ENCODE measurements at regions not wholly inside any gene's neighbourhood (a gene's known extent, or its start where the extent isn't known, plus 50 kb on each side); places are given as distances from the start of the nearest gene placed in this dataset.

DNA sequence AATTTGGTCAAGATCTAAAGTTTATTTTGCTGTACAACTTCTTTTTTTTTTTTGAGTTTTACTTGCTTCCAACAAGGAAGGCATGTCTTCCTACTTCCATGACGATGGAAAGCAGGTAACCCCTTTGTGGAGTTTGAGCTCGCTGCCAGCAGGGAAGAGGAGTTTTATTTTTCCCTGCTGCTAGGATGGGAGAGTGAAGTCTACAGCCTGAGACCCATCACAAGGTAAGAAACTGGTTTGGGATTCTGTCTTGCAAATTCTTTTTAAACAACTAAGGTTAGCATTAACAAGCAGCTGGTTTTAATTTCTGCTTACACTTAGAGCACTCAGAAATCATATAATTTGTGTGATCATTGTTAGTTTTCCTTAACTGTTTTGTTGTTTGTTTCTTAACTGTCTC is 108.0 kb upstream of the MAP3K4 start:
- DNase-seq (ENCODE audit: low read depth, low spot score) (no peak), FAIRE-seq (no peak)
- H3K9ac ChIP-seq (replicated peaks; ENCODE audit: extremely low read depth, insufficient read depth, low read length) = no peak overlapping the region
- no peak overlapping the region for H2AFZ ChIP-seq (ENCODE audit: low read depth, low read length)
- BruUV-seq (replicated peaks) = no TSS peak
- no peaks in the 10 kb centered on the region for H3K9me1 ChIP-seq (replicated peaks; ENCODE audit: control insufficient read depth, extremely low read depth, insufficient read depth, low read length)
- no peaks in the 10 kb centered on the region for H3K79me2 ChIP-seq (ENCODE audit: control insufficient read depth, insufficient read depth, low read length)
- no peak overlapping the region for H3K27ac ChIP-seq (ENCODE audit: insufficient read depth, low read depth, low read length)
- H3K4me1 ChIP-seq (ENCODE audit: control insufficient read depth, extremely low read depth, insufficient read depth, low read length) = no peaks in the 10 kb centered on the region
- POLR2A ChIA-PET = no interaction called here
- no peaks in the 10 kb centered on the region for H3K9me3 ChIP-seq (replicated peaks; ENCODE audit: control insufficient read depth, insufficient read depth, low read length)
- no peaks in the 10 kb centered on the region for H4K20me1 ChIP-seq (replicated peaks; ENCODE audit: control insufficient read depth, extremely low read depth, insufficient read depth, low read length)
- dilution Hi-C loops (cut with MboI; ENCODE audit: extremely low pct_ligation_motif_present, low sequenced_read_pairs) (no loop called here), intact Hi-C loops (cut with micrococcal nuclease) (no loop called here)
- no peak overlapping the region for H3K4me3 ChIP-seq (replicated peaks in 1 of 3; ENCODE audit: insufficient read depth in 1 of 3, low read depth in 1 of 3, low read length in 3 of 3)
- no peak overlapping the region for H3K4me2 ChIP-seq (ENCODE audit: insufficient read depth, low read length)
- TF ChIP-seq, protein P1, sequence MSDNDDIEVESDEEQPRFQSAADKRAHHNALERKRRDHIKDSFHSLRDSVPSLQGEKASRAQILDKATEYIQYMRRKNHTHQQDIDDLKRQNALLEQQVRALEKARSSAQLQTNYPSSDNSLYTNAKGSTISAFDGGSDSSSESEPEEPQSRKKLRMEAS (IDR thresholded peaks at IDR 0.05; ENCODE audit: insufficient read depth, insufficient read length) = no peak
- no peak for TF ChIP-seq POLR2A (IDR thresholded peaks at IDR 0.05; ENCODE audit: low read depth, low read length)
- TF ChIP-seq, protein P2, sequence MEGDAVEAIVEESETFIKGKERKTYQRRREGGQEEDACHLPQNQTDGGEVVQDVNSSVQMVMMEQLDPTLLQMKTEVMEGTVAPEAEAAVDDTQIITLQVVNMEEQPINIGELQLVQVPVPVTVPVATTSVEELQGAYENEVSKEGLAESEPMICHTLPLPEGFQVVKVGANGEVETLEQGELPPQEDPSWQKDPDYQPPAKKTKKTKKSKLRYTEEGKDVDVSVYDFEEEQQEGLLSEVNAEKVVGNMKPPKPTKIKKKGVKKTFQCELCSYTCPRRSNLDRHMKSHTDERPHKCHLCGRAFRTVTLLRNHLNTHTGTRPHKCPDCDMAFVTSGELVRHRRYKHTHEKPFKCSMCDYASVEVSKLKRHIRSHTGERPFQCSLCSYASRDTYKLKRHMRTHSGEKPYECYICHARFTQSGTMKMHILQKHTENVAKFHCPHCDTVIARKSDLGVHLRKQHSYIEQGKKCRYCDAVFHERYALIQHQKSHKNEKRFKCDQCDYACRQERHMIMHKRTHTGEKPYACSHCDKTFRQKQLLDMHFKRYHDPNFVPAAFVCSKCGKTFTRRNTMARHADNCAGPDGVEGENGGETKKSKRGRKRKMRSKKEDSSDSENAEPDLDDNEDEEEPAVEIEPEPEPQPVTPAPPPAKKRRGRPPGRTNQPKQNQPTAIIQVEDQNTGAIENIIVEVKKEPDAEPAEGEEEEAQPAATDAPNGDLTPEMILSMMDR (IDR thresholded peaks at IDR 0.05; ENCODE audit: extremely low read depth in 1 of 2, insufficient read depth in 1 of 2, low read depth in 1 of 2, low read length in 2 of 2) = no peak
- TF ChIP-seq EZH2 (IDR thresholded peaks at IDR 0.05; ENCODE audit: borderline replicate concordance, low read depth, low read length, severe bottlenecking) = no peak
- TF ChIP-seq POLR2AphosphoS5 (IDR thresholded peaks at IDR 0.05; ENCODE audit: insufficient read depth, low read depth, low read length) = no peak
- TF ChIP-seq JUN (IDR thresholded peaks at IDR 0.05; ENCODE audit: borderline replicate concordance, insufficient read depth, insufficient read length, low read depth) = no peak
- TF ChIP-seq GATA2 (IDR thresholded peaks at IDR 0.05; ENCODE audit: insufficient read depth, insufficient read length, low read depth, low read length) = no peak
- no peak for TF ChIP-seq MYC (IDR thresholded peaks at IDR 0.05; ENCODE audit: low read depth, low read length)
- no peak for TF ChIP-seq FOS (IDR thresholded peaks at IDR 0.05; ENCODE audit: borderline replicate concordance, insufficient read depth, low read length)
- H3K27me3 ChIP-seq (ENCODE audit: control insufficient read depth in 2 of 2, insufficient read depth in 2 of 2, low read length in 2 of 2) = no peaks in the 10 kb centered on the region
- no peaks in the 10 kb centered on the region for H3K36me3 ChIP-seq (ENCODE audit: control insufficient read depth in 2 of 2, extremely low read depth in 1 of 2, insufficient read depth in 2 of 2, low read length in 2 of 2)
- CTCF ChIA-PET = no interaction called here

Measured in endothelial cell of umbilical vein (primary cell).